ENCODE measurements at regions not wholly inside any gene's neighbourhood (a gene's known extent, or its start where the extent isn't known, plus 50 kb on each side); places are given as distances from the start of the nearest gene placed in this dataset.

DNA sequence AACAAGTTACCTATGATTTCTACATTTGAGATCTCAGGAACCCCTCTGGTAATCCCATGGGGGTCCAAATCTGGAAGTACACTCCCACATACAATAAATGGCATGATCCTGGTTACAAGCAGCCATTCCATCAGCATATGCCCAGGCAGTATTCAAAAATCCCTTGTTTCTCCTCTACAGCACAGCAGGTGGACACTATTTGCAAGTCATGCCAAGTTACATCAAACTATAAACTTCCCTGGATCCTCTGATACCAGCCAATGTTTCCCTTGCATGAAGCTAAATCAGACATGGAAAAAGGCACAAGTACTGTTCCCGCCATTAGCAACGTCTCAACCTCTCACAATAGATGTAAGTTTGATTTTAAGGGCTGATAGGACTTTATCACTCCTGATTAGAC lies 134.5 kb upstream of the PRSS16 start:
- TF ChIP-seq FOXP1 (IDR thresholded peaks at IDR 0.05) (no peak), FOXP1 (CRISPR knock-in tag; IDR thresholded peaks at IDR 0.05) (no peak), ZFP62 (CRISPR knock-in tag; IDR thresholded peaks at IDR 0.05) (no peak), ETV6 (CRISPR knock-in tag; conservative IDR thresholded peaks at IDR 0.05) (no peak), ASH2L (IDR thresholded peaks at IDR 0.05; ENCODE audit: insufficient read length, low read depth, low read length) (no peak), SMC3 (IDR thresholded peaks at IDR 0.05; ENCODE audit: low read length) (no peak)

Data from HepG2 (cell line).